ENCODE measurements at regions not wholly inside any gene's neighbourhood (a gene's known extent, or its start where the extent isn't known, plus 50 kb on each side); places are given as distances from the start of the nearest gene placed in this dataset.

DNA sequence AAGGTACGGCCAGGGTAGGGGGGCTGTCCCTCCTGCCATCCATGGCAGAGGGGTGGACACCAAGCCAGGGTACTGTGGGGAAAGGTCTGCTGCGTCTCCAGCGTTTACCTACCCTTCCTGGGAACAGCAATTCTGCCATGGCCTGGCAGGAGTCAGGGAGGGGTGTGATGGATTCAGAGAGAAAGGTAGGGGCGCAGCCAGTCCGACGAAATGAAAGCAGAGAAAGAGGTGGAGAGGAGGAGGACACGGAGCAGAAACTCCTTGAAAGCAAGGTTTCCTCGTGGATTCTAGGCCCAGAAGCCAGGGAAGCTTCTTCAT, 182.9 kb downstream of the ZFP36L2 start:
- no peak overlapping the region for H3K4me2 ChIP-seq (ENCODE audit: insufficient read depth, low read length)
- TF ChIP-seq, protein P1, sequence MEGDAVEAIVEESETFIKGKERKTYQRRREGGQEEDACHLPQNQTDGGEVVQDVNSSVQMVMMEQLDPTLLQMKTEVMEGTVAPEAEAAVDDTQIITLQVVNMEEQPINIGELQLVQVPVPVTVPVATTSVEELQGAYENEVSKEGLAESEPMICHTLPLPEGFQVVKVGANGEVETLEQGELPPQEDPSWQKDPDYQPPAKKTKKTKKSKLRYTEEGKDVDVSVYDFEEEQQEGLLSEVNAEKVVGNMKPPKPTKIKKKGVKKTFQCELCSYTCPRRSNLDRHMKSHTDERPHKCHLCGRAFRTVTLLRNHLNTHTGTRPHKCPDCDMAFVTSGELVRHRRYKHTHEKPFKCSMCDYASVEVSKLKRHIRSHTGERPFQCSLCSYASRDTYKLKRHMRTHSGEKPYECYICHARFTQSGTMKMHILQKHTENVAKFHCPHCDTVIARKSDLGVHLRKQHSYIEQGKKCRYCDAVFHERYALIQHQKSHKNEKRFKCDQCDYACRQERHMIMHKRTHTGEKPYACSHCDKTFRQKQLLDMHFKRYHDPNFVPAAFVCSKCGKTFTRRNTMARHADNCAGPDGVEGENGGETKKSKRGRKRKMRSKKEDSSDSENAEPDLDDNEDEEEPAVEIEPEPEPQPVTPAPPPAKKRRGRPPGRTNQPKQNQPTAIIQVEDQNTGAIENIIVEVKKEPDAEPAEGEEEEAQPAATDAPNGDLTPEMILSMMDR (IDR thresholded peaks at IDR 0.05; ENCODE audit: extremely low read depth in 1 of 2, insufficient read depth in 1 of 2, low read depth in 1 of 2, low read length in 2 of 2), result no peak
- TF ChIP-seq POLR2A (IDR thresholded peaks at IDR 0.05; ENCODE audit: low read depth, low read length) (no peak), MYC (IDR thresholded peaks at IDR 0.05; ENCODE audit: low read depth, low read length) (no peak), FOS (IDR thresholded peaks at IDR 0.05; ENCODE audit: borderline replicate concordance, insufficient read depth, low read length) (no peak), POLR2AphosphoS5 (IDR thresholded peaks at IDR 0.05; ENCODE audit: insufficient read depth, low read depth, low read length) (no peak), GATA2 (IDR thresholded peaks at IDR 0.05; ENCODE audit: insufficient read depth, insufficient read length, low read depth, low read length) (no peak), EZH2 (IDR thresholded peaks at IDR 0.05; ENCODE audit: borderline replicate concordance, low read depth, low read length, severe bottlenecking) (no peak), JUN (IDR thresholded peaks at IDR 0.05; ENCODE audit: borderline replicate concordance, insufficient read depth, insufficient read length, low read depth) (no peak)
- TF ChIP-seq, protein P2, sequence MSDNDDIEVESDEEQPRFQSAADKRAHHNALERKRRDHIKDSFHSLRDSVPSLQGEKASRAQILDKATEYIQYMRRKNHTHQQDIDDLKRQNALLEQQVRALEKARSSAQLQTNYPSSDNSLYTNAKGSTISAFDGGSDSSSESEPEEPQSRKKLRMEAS (IDR thresholded peaks at IDR 0.05; ENCODE audit: insufficient read depth, insufficient read length), result no peak
- intact Hi-C loops (cut with micrococcal nuclease), result loop anchor here (2.0 to 5.0 kb wide), 5 partner anchors 71 to 179 kb away; no protein-coding TSS in a partner anchor
- H2AFZ ChIP-seq (ENCODE audit: low read depth, low read length), result no peak overlapping the region
- no peaks in the 10 kb centered on the region for H4K20me1 ChIP-seq (replicated peaks; ENCODE audit: control insufficient read depth, extremely low read depth, insufficient read depth, low read length)
- H3K36me3 ChIP-seq (ENCODE audit: control insufficient read depth in 2 of 2, extremely low read depth in 1 of 2, insufficient read depth in 2 of 2, low read length in 2 of 2), result no peaks in the 10 kb centered on the region
- FAIRE-seq (no peak), DNase-seq (ENCODE audit: low read depth, low spot score) (no peak)
- no peaks in the 10 kb centered on the region for H3K27me3 ChIP-seq (ENCODE audit: control insufficient read depth in 2 of 2, insufficient read depth in 2 of 2, low read length in 2 of 2)
- H3K4me1 ChIP-seq (ENCODE audit: control insufficient read depth, extremely low read depth, insufficient read depth, low read length), result peaks cover 48% of the 10 kb centered on the region
- H3K79me2 ChIP-seq (ENCODE audit: control insufficient read depth, insufficient read depth, low read length), result no peaks in the 10 kb centered on the region
- no TSS peak for BruUV-seq (replicated peaks)
- dilution Hi-C loops (cut with MboI; ENCODE audit: extremely low pct_ligation_motif_present, low sequenced_read_pairs), result no loop called here
- no peak overlapping the region for H3K9ac ChIP-seq (replicated peaks; ENCODE audit: extremely low read depth, insufficient read depth, low read length)
- no peak overlapping the region for H3K4me3 ChIP-seq (replicated peaks in 1 of 3; ENCODE audit: insufficient read depth in 1 of 3, low read depth in 1 of 3, low read length in 3 of 3)
- H3K9me3 ChIP-seq (replicated peaks; ENCODE audit: control insufficient read depth, insufficient read depth, low read length), result no peaks in the 10 kb centered on the region
- ChIA-PET CTCF (no interaction called here), POLR2A (no interaction called here)
- no peak overlapping the region for H3K27ac ChIP-seq (ENCODE audit: insufficient read depth, low read depth, low read length)
- H3K9me1 ChIP-seq (replicated peaks; ENCODE audit: control insufficient read depth, extremely low read depth, insufficient read depth, low read length), result no peaks in the 10 kb centered on the region

Measured in endothelial cell of umbilical vein (primary cell).